ENCODE measurements at regions not wholly inside any gene's neighbourhood (a gene's known extent, or its start where the extent isn't known, plus 50 kb on each side); places are given as distances from the start of the nearest gene placed in this dataset.

DNA sequence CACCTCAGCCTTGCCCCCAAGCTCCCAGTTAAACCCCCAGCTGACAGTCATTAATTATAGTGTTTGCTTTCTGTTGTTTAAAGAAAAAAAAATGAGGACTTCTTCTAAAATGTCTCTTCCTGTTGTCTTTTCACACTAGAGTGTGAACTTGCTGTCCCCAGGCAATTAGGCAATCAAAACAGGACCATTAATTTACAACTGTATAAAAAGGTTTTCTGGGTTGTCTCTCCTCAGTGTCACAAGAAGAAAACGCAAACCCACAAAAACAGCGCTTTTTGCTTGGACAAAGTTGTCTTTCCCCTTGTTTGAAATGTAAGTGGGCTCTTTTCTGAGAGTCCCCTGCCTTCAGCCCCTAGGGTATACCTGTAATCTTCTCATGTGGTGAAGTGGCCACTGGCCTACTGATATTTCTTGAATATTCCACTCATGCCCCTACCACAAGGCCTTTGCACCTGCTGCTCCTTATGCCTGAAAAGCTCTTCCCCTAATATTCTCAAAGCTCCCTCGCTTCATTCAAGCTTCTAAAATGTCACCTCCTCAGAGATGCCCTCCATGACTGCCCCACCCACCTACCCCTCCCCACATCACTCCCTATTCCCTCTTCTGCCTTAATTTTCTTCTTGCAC is 158.9 kb upstream of the PWP1 start:
- DNase-seq (ENCODE audit: low read depth) = no peak
- TF ChIP-seq, protein P1, sequence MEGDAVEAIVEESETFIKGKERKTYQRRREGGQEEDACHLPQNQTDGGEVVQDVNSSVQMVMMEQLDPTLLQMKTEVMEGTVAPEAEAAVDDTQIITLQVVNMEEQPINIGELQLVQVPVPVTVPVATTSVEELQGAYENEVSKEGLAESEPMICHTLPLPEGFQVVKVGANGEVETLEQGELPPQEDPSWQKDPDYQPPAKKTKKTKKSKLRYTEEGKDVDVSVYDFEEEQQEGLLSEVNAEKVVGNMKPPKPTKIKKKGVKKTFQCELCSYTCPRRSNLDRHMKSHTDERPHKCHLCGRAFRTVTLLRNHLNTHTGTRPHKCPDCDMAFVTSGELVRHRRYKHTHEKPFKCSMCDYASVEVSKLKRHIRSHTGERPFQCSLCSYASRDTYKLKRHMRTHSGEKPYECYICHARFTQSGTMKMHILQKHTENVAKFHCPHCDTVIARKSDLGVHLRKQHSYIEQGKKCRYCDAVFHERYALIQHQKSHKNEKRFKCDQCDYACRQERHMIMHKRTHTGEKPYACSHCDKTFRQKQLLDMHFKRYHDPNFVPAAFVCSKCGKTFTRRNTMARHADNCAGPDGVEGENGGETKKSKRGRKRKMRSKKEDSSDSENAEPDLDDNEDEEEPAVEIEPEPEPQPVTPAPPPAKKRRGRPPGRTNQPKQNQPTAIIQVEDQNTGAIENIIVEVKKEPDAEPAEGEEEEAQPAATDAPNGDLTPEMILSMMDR (IDR thresholded peaks at IDR 0.05; ENCODE audit: control insufficient read depth, insufficient read depth, low read depth, low read length, missing control alignments) = no peak

DNA sequence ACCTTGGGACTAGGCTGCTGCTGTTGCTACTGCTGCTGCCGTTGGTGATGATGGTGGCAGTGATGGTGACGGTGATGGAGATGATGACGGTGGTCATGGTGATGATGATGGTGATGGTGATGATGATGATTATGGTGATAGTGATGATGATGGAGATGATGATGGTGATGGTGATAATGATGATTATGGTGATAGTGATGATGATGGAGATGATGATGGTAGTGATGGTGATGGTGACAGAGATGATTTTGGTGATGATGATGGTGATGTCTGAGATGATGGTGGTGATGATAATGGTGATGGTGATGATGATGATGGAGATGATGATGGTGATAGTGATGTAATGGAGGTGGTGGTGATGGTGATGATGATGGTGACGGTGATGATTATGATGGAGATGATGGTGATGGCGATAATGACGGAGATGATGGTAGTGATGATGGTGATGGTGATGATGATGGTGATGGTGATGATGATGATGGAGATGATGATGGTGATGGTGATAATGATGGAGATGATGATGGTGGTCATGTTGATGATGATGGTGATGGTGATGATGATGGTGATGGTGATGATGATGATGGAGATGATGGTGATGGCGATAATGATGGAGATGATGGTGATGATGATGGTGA is 156.8 kb upstream of the PWP1 start:
- DNase-seq (ENCODE audit: low read depth) = no peak
- TF ChIP-seq, protein P1 (IDR thresholded peaks at IDR 0.05; ENCODE audit: control insufficient read depth, insufficient read depth, low read depth, low read length, missing control alignments) = no peak
- no peak overlapping the region for H3K4me3 ChIP-seq (ENCODE audit: control insufficient read depth, low read depth, low read length)

More for the DNA sequence above, 158.9 kb upstream of the PWP1 start:
- no peak overlapping the region for H3K4me3 ChIP-seq (ENCODE audit: control insufficient read depth, low read depth, low read length)

DNA sequence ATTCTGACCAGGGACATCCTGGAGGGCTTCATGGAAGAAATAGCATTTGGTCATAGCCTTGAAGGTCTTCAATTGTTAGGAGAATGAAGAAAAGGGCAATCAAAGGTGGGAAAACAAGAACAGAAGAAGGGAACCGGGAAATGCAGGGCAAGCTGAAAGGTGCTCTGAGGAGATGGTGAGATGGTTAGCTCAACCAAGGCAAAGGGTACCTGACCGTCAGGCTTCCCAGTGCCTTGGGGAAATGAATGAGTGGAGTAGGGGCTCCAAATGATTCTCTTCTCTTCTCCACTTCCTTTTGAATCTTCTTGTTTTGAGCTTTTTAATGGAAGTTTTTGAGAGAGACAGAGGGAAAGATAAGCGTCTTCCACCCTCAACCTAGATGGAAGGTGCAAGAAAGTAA is 155.6 kb upstream of the PWP1 start:
- TF ChIP-seq, protein P1 (IDR thresholded peaks at IDR 0.05; ENCODE audit: control insufficient read depth, insufficient read depth, low read depth, low read length, missing control alignments) = no peak
- H3K4me3 ChIP-seq (ENCODE audit: control insufficient read depth, low read depth, low read length) = no peak overlapping the region
- DNase-seq (ENCODE audit: low read depth) = no peak

DNA sequence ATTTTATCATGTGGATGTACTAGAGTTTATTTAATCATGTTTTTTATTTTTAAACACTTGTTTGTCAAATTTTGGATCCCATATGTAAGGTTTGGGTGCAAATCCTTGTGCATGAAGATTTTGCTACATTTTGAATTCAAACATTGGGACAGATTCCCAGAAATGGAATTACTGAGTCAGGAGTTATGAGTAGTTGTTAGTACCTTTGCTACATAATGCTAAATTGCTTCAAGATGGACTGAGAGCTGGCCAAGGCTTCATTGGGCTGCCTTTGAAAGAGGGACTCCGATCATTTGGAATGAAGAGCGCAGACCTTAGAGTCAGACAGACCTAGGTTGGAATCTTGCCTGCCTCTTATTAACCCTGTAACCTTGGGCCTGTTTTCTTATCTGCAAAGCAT is 154.9 kb upstream of the PWP1 start:
- TF ChIP-seq, protein P1 (IDR thresholded peaks at IDR 0.05; ENCODE audit: control insufficient read depth, insufficient read depth, low read depth, low read length, missing control alignments) = no peak
- no peak overlapping the region for H3K4me3 ChIP-seq (ENCODE audit: control insufficient read depth, low read depth, low read length)
- DNase-seq (ENCODE audit: low read depth) = no peak

DNA sequence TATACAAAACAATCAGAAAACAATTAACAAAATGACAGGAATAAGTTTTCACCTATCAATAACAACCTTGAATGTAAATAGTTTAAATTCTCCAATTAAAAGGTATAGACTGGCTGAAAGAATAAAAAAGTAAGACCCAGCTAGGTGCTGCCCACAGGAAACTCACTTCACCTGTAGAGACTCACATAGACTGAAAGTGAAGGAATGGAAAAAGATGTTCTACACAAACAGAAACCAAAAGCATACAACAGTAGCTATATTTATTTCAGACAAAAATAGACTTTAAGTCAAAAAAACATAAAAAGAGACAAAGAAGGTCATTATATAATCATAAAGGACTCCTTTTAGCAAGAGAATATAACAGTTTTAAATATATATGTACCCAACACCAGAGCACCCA is 152.4 kb upstream of the PWP1 start:
- DNase-seq (ENCODE audit: low read depth) = no peak
- no peak overlapping the region for H3K4me3 ChIP-seq (ENCODE audit: control insufficient read depth, low read depth, low read length)
- TF ChIP-seq, protein P1 (IDR thresholded peaks at IDR 0.05; ENCODE audit: control insufficient read depth, insufficient read depth, low read depth, low read length, missing control alignments) = no peak

DNA sequence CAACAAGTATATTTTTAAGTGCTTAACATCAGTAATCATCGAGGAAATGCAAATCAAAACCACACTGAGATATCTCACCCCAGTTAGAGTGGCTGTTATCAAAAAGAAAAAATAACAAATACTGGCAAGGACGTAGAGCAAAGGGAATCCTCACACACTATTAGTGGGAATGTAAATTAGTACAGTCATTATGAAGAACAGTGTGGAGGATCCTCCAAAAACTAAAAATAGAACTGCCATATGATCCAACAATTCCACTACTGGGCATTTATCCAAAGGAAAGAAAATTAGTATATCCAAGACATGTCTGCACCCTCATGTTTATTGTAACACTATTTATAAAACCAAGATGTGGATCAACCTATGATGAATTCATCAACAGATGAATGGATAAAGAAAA is 149.0 kb upstream of the PWP1 start:
- no peak for DNase-seq (ENCODE audit: low read depth)
- TF ChIP-seq, protein P1 (IDR thresholded peaks at IDR 0.05; ENCODE audit: control insufficient read depth, insufficient read depth, low read depth, low read length, missing control alignments) = no peak
- H3K4me3 ChIP-seq (ENCODE audit: control insufficient read depth, low read depth, low read length) = no peak overlapping the region

Measured in AG09309 (cell line).